Amniotic epithelial cell (primary cell): ENCODE measurements at regions not wholly inside any gene's neighbourhood (a gene's known extent, or its start where the extent isn't known, plus 50 kb on each side); places are given as distances from the start of the nearest gene placed in this dataset.
"Not testable (repeated sequence)": the region's sequence is repeated elsewhere in the genome, so short reads cannot be mapped to it uniquely, and the experiment has no call there.

Source experiments
- DNase-seq: peaks from one replicate; pipeline ENCODE4 v3.0.0-alpha.2; 2010; ENCODE audit warnings: low read depth

DNA sequence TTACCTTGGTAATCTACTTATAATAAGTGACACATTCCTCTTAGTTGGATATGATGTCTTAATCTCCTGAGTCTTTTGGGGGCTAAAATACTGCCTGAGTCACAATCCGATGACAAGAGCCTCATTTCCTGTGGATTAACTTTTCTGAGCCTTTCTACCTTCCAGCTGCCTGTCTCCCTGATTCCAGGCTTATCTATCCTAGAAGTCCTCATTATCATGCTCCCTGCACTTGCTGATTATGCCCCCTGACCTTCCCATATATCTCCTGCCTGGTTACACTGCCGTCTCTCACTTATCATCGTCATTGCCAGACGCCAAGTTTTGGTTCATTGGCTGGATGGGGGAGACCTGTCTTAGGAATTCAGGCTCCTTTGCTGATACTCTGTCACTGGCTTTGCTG lies 727.4 kb upstream of the CA10 start:
- no peak for DNase-seq

DNA sequence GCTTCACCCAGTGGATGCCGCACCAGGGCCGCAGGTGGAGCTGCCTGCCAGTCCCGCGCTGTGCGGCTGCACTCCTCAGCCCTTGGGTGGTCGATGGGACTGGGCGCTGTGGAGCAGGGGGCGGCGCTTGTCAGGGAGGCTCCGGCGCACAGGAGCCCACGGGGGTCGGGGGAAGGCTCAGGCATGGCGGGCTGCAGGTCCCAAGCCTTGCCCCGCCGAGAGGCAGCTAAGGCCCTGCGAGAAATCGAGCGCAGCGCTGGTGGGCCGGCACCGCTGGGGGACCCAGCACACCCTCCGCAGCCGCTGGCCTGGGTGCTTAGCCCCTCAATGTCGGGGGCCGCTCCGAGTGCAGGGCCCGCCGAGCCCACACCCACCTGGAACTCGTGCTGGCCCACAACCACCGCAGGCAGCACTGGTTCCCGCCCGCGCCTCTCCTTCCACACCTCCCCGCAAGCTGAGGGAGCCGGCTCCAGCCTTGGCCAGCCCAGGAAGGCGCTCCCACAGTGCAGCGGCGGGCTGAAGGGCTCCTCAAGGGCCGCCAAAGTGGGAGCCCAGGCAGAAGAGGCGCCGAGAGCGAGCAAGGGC lies 725.5 kb upstream of the CA10 start:
- DNase-seq, result not testable (repeated sequence)

DNA sequence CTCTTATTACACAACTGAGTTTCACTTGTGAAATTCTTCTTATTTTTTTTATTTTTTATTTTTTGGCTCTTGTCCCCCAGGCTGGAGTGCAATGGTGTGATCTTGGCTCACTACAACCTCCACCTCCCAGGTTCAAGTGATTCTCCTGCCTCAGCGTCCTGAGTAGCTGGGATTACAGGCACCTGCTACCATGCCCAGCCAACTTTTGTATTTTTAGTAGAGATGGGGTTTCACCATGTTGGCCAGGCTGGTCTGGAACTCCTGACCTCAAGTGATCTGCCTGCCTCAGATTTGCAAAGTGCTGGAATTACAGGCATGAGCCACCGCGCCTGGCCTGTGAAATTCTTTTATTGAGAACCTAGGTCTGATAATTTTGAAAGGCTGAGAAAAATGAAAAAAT lies 688.3 kb upstream of the CA10 start:
- not testable (repeated sequence) for DNase-seq

DNA sequence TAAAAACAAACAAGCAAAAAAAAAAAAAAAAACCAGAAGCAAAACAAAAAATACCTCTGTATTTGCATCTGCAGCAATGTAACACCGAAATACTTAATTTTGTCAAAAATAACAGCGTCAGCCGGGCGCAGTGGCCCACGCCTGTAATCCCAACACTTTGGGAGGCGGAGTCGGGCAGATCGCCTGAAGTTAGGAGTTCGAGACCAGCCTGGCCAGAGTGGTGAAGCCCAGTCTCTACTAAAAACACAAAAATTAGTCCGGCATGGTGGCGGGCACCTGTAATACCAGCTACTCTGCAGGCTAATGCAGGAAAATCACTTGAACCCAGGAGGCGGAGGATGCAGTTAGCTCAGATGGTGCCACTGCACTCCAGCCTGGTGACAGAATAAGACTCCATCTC lies 683.5 kb upstream of the CA10 start:
- DNase-seq, result no peak

DNA sequence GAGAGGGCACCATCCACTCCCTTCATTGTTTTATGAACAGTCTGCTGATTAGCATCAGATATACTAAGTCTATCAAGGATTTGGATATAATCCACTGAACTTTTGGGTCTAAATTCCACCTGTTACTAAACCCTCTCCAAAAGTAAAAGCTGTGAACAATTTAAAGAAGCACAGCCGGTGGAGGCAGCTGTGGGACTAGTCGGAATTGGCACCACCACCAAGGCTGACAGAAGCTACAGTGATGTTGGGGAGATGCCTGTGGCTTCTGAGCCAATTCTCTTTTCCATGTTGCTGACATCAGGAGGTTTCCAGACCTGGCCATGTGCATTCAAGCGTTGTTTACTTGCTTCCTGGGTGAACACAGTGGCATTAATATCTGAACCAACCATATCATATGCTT lies 679.0 kb upstream of the CA10 start:
- DNase-seq, result no peak

DNA sequence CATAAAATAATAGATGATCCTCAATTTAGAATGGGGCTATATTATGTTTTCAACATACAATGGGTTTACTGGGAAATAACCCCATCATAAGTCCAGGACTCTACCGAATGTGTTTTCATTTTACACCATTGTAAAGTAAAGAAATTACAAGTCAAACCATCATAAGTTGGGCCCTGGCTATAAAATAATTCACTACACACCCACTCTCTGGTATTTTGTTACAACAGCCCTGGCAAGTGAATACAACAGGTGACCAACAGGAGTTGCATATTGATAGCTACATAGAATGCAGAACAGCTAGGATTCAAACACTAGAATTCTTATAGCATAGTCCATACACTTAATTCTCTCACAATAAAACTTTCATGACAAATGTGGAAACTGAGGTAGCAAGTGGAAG lies 673.0 kb upstream of the CA10 start:
- DNase-seq, result no peak

DNA sequence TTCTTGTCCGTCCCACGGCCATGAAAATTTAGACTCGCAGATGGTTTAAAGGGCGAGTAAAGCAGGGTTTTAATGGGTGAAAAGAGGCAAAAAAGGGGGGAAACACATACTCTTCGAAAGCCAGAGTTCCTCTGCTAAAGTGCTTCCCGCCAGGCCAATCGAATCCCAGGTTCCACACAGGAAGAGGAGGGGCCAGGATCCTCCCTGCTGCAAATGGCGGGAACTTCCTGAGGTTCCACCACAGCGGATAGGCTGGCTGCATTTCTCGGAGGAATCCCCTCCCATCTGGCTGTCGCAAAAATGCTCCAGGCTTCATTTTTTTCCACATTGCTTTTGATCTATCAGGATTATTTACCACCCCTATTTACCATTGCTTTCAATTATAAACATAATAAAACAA lies 670.1 kb upstream of the CA10 start:
- DNase-seq, result no peak

DNA sequence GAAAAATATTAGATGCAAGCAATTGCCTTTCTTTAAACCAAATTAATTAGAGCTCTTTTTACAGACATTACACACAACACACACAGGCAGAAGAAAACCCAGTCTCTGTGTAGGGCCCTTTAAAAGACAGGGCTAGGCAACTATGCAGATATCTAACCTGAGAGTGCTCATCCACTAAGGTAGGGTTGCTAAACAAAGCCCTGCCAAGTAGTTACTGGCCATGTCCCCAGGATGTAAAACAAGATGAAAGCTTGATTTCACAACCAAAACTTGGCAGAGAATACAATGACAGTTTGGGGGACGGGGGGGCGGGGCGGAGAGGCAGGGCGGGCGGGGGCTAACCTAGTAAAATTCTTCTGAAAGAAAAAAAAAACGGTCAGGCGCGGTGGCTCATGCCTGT lies 669.0 kb upstream of the CA10 start:
- DNase-seq, result no peak

DNA sequence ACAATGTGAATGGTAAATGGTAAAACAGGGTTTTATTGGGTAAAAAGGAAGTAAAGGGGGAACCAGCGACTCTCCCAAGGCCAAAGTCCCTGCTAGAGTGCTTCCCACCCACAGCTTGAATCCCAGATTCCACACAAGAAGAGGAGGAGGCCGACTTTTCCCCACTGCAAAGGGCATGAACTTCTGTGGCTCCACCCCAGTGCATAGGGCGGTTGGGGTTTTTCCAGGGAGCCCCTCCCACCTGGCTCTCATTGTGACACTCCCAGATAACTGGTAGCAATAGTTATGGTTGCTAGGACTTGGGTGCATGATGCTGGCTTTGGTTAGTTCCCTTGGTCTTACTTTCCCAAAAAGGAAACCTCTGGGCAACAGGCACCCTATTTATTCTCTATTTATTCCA lies 666.0 kb upstream of the CA10 start:
- no peak for DNase-seq

DNA sequence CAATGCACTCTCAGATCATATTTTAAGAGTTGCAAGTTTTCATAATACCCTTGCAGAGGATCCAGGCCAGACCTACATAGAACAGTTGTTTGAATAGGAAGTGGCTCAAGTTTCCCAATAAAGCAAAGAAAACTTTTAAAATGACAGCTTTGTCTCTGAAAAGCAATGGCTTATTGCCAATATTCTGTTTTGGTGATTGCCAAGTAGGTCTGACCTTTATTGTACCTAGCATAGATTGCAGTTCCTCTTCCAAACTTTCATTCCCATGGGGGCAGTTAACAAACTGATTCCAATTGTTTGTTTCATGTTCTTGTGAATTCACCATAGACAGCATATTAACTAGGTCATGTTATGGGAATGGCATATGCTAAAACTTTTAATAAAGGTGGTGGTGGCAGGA lies 664.6 kb upstream of the CA10 start:
- no peak for DNase-seq

DNA sequence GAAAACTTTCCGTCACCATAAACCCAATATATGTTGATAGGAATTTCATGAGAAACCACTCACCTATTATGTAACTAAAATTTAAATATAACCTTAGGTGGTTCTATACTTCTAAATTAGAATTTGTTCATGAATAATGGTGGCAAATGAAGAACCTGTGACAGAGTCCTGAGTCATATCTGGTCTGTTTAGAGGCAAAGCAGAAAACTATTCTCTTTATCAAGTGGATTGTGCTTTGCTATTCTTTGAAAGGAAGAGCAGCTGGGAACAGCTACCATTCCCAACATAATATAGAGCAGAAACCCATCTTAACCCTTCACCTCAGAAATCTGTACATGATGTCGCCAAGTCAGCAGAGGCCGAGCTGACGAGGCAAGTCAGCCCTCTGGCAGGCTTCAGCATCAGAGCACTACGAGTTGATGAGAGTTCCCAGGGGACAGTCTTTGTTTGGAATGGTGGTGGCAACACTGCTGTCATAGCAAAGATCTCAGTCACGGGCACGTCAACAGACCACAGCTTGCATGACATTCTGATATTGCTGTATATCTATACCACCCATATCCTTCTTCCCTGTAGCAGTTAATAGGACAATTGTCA lies 631.9 kb upstream of the CA10 start:
- no peak for DNase-seq

DNA sequence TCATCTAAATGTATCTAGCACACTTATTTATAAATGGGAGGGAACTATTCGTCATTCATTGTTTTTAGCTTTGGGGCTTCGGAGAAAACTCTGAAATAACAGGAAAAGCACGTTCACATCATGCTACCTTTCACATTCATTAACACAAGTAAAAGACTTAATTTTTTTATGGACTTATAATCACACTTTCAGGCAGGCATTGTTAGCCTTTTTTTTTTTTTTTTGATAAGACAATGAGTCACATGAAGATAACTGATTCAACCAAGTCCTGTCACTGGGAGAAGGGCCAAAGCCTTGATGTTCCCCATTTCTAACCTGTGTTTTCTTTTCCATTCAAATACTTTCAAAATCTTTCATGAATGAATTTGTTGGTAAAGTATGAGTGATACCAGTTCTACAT lies 631.3 kb upstream of the CA10 start:
- no peak for DNase-seq

DNA sequence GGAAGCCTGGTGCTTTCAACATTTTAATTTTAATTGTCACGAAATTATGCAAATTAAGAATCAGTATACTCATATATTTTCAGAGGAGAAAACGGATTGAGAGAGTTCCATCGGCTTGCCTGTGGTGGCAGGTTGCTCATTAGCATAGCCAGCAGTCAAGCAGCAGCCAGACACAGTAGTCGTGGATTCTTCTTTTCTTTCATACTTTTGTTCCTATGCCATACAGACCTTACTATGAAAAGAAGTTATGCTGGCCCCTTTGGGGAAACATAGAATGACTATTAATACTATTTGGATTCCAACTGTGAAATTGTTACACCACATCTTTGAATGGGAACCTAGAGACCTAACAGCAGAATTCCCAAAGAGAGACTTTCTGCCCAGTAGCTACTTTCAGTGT lies 617.7 kb upstream of the CA10 start:
- no peak for DNase-seq

DNA sequence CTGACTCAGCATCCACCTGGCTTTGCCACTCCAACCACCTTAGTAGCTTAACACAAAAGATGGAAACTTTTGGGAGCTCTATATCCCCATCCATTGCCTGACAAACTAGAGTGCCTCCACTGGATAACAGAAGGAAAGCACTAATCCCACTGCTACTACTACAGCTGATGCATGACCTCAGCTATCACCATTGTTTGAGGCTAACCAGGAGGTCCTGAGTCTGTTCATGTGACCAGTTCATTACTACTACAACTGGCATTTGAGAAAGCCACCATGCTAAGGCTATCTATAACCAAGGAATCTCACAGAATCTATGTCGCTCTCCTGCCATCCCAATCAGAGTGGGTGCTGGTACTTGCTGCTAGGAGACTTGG lies 604.3 kb upstream of the CA10 start:
- DNase-seq, result no peak

DNA sequence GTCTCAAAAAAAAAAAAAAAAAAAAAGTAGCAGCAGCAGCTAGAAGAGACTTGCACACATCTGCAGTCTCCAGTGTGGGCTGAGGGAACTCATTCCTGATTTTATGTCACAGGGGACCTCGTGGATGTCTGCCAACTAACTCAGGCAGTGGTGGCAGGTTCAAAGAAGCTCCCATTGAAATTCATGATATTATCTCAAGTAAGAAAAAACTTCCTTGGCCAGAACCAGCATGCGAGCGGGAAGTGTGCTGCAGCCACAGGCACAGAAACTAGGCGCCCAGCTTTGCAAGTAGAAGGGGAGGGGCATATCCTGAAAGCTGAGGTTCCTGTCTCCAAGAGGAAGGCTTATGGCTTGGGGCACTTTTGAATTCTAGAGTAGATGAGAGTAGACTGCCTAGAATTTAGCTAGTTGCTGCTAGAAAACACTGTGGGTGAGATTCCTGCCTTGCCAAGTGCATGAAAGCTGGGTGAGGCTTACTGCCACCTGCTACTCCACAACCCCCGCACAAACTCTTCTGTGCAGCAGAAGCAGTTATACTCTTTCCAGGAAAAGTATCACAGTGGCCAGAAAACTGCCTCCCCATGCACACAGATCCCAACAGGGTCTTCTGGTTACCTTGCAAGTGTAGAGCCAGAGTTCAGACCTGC lies 603.8 kb upstream of the CA10 start:
- DNase-seq, result no peak

DNA sequence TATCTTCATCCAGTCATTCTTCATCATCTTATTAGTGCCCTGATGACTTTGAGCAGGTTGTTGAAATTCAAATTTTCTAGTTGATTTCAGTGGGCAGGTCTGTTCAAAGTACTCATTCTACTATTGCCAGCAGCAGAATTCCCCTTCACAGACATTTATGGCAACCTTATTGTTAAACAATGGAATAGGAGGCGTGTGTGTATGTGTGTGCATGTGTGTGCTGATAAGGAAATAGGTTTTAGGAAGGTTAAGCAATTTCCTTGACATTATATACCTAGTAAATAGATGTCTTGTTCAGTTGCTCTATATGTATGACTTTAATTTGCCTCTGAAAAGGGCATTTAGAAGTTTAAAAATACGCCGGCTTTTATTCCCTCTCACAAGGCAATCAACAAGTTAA lies 601.4 kb upstream of the CA10 start:
- DNase-seq, result no peak

DNA sequence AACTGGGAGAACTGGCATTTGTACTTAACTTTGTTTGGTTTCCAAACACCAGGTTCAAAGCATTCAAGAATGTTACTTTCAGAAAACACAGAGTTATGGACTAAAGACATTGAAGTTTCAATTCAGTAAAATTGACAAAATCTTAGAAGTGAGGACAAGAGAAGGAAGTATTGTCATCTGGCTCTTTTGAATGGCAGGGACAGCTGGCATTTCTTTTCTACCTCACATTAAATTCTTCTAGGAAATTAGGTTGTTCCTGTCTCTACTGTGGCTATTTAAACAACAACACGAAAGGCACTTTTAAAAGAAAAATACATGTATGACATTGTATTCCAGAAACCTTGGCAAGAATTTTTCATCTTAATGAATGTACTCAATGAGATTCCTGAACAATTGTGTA lies 600.0 kb upstream of the CA10 start:
- DNase-seq, result no peak

DNA sequence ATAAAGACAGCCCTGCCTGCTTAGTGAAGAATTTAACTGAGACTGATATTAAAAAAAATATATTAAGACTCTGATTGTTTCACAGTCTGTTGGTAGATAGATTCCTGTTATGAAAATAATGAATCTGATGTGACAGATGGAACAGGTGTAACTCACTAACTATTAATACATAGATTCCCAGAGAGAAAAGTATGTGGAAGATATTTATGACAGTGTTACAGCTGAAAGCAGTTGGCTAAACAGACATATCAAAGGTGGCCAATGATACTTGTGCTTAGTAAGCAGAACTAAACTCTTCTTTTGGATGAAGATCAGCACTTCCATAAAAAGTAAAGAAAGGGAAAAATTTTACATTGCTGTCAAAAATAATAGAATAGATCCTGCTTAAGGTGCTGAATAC lies 598.2 kb upstream of the CA10 start:
- DNase-seq, result no peak

DNA sequence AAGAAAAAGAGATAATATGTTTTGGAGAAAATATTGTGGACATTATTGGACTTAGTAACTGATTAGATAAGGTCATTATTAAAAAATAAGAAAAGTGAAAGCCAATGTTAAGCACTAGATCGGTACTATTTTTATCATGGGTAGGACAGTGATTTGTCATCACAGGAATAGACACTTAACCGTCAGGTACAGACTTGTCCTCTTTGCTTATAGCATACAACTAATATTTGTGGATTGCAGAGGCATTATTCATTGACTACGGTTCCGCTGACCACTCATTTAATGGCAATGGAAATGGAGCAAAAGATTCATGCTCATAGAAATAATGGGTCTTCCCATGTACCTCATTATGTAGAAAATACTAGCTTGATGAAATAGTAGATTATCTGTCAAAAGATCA lies 596.3 kb upstream of the CA10 start:
- DNase-seq, result no peak

DNA sequence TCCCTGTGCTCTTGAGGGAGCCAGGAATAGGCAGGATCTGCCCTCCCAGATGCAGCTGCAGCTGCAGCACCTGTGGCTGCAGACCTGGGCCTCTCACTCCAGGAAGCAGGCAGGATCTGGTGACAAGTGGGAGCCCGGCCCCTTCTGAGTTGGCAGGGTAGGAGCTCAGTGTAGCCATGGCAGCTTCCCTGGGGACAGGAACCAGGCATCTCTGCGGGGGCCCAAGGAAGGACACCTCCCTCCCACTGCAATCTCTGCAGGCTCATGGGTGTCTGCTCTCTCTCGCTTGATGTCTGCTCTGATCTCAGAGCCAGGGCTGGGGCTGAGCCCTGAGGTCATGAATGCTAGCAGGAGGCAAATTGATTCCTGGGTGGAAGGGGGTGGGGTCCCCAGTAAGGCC lies 592.5 kb upstream of the CA10 start:
- DNase-seq, result no peak

DNA sequence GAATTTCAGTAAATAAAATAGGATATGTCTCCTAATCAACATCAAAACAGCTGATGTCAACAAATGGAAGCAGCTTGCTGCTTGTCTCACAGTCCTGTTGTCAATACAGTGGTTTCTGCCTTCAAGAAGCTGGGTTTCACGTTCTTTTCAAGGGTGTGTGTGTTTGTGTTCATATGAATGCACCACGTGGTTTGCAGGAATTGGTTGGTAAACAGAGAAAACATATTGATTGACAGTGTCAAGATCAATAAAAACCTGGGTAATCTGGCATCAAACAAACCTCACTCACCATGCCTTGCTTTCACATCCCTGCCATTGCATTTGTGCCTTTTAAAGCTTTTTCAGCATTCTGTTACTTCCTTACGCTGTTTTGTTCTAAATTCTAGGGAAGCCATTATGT lies 585.7 kb upstream of the CA10 start:
- DNase-seq, result no peak

DNA sequence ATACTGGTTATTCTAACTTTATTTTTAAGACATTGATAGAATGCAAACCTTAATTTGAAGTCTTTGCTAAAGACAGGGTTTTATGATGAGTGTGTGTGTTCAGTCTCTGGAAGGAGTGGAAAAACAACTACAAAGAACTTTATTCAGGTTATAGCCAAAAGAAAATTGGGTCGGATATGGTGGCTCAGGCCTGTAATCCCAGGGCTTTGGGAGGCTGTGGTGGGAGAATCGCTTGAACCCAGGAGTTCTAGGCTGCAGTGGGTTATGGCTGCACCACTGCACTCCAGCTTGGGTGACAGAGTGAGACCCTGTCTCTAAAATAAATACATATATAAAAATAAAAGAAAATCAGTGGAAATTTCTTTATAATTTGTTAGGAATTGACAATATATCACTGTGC lies 581.5 kb upstream of the CA10 start:
- DNase-seq, result no peak

DNA sequence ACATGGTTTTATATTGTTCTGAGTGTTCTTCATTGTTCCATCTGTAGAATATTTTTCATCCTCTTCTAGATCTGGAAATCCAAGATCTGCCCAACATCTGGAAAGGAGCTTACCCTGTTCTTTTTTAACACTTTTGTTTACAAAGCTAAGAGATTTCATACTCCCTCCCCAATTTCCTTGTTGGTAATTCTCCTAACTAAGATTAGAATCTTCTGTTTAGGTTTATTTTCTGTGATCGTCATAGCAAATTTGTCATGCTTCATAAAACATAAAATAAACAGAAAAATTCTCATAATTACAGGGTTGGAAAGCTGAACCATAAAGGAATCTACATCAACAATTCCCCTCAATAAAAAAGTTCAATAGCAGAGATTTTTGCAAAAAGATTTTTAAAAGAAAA lies 580.3 kb upstream of the CA10 start:
- no peak for DNase-seq

DNA sequence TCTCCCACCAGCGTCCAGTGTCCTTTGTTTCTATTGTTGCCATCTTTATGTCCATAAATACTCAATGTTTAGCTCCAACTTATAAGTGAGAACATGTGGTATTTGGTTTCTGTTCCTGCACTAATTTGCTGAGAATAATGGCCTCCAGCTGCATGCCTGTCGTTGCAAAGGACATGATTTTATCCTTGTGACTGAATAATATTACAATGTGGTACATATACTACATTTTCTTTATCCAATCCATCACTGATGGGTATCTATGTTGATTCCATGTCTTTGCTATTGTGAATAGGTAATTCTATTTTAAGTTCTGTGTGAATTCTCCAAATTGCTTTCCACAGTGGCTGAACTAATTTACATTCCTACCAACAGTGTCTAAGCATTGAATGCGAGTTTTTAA lies 578.6 kb upstream of the CA10 start:
- no peak for DNase-seq
